PC-9 (cell line): ENCODE measurements at regions not wholly inside any gene's neighbourhood (a gene's known extent, or its start where the extent isn't known, plus 50 kb on each side); places are given as distances from the start of the nearest gene placed in this dataset.
"Not testable (repeated sequence)": the region's sequence is repeated elsewhere in the genome, so short reads cannot be mapped to it uniquely, and the experiment has no call there.

Source experiments
- CTCF ChIP-seq: fragments of 200-600 bp; sonication (generic); conservative IDR thresholded peaks from 2 replicates; pipeline ENCODE4 v1.6.1; 2017; ENCODE audit warnings: mixed run types, antibody characterized with exemption, mild to moderate bottlenecking, moderate library complexity
- EZH2 ChIP-seq: fragments of 200-600 bp; sonication (generic); IDR thresholded peaks from 2 replicates; pipeline ENCODE4 v1.8.0; 2017; ENCODE audit warnings: antibody characterized with exemption, low read depth

GRCh38 chr2:132265595-132265994 lies 103.8 kb upstream of the ANKRD30BL start:
- TF ChIP-seq CTCF, EZH2: not testable (repeated sequence)
